ENCODE measurements at regions not wholly inside any gene's neighbourhood (a gene's known extent, or its start where the extent isn't known, plus 50 kb on each side); places are given as distances from the start of the nearest gene placed in this dataset.

DNA sequence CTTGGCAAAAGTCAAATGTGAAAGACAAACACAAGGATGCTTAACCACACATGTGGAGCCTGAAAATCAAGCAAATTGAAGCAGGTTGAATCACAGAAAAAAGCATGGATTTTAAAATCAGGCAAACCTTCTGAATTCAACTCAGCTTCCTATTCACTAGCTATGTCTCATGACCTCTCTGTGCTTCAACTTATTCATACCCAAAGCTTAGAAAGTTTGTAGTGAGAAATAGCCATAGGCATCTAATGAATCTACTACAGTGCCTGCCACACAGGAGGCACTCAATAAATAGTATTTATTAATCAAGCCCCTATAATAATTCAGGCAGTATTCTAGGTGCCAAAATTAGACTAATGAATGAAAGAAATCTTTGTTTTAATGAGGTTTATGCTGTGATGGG, 112.2 kb upstream of the TNFAIP3 start:
- ChIA-PET POLR2A (ENCODE audit: partially characterized antibody) (no interaction called here), CTCF (ENCODE audit: partially characterized antibody) (interaction anchor here (0.6 to 2.1 kb wide), 3 partner anchors 13 to 43 kb away, joined by 3 to 4 read pairs (median 3); no protein-coding TSS in a partner anchor)
- no peak overlapping the region for H3K9ac ChIP-seq (replicated peaks in 1 of 4; ENCODE audit: extremely low read depth in 1 of 4, low read depth in 3 of 4, low read length in 3 of 4)
- DNase-seq (ENCODE audit: low read depth in 1 of 2, low spot score in 2 of 2) (no peak), FAIRE-seq (no peak)
- no peak overlapping the region for H2BK120ac ChIP-seq (replicated peaks; ENCODE audit: low read depth, low read length)
- H3K23ac ChIP-seq (ENCODE audit: insufficient read length) = no peak overlapping the region
- H2AK5ac ChIP-seq (ENCODE audit: low read depth, low read length) = no peak overlapping the region
- H3K23me2 ChIP-seq (ENCODE audit: low read depth, low read length) = no peaks in the 10 kb centered on the region; the same call in 1 of the 2 replicates
- H2AFZ ChIP-seq (ENCODE audit: low read length) = no peak overlapping the region
- H3K56ac ChIP-seq (replicated peaks; ENCODE audit: insufficient read length, low read depth, low read length) = no peak overlapping the region
- H2BK5ac ChIP-seq (ENCODE audit: low read depth, low read length) = no peak overlapping the region
- no peak overlapping the region for H4K91ac ChIP-seq (replicated peaks; ENCODE audit: insufficient read length, low read length)
- H2BK12ac ChIP-seq (ENCODE audit: low read depth, low read length) = no peak overlapping the region
- no peaks in the 10 kb centered on the region for H3K27me3 ChIP-seq (replicated peaks in 1 of 4; ENCODE audit: control insufficient read depth in 3 of 4, extremely low read depth in 1 of 4, insufficient read depth in 3 of 4, low read length in 3 of 4)
- H3K36me3 ChIP-seq (ENCODE audit: control insufficient read depth in 2 of 4, insufficient read depth in 4 of 4, low read length in 3 of 4) = no peaks in the 10 kb centered on the region
- no peak overlapping the region for H3K4ac ChIP-seq (replicated peaks; ENCODE audit: insufficient read length, low read depth, low read length)
- no peak overlapping the region for H2BK15ac ChIP-seq (ENCODE audit: low read length)
- H2BK20ac ChIP-seq (ENCODE audit: low read length) = no peak overlapping the region
- no peak overlapping the region for H3K4me3 ChIP-seq (ENCODE audit: extremely low read depth in 1 of 4, insufficient read depth in 2 of 4, low read depth in 3 of 4, low read length in 4 of 4)
- H3K79me1 ChIP-seq (ENCODE audit: low read depth, low read length) = no peaks in the 10 kb centered on the region
- H3K9me3 ChIP-seq (ENCODE audit: insufficient read depth in 2 of 2, low read depth in 1 of 2, low read length in 1 of 2) = no peaks in the 10 kb centered on the region
- no peak overlapping the region for H3K27ac ChIP-seq (ENCODE audit: low read depth, low read length)
- H4K5ac ChIP-seq (ENCODE audit: insufficient read length, low read depth, low read length) = no peak overlapping the region
- no peaks in the 10 kb centered on the region for H4K20me1 ChIP-seq (replicated peaks in 1 of 2; ENCODE audit: control insufficient read depth in 1 of 2, insufficient read depth in 2 of 2, low read length in 2 of 2)
- no peak overlapping the region for H3K4me2 ChIP-seq (ENCODE audit: insufficient read depth in 1 of 2, low read depth in 2 of 2, low read length in 2 of 2)
- no peak overlapping the region for H3K18ac ChIP-seq (ENCODE audit: extremely low read depth, low read length)
- H4K8ac ChIP-seq (ENCODE audit: extremely low read depth, insufficient read depth, low read length) = no peak overlapping the region
- H3K4me1 ChIP-seq (replicated peaks in 1 of 4; ENCODE audit: control insufficient read depth in 3 of 4, insufficient read depth in 4 of 4, low read length in 3 of 4) = no peaks in the 10 kb centered on the region
- H3K14ac ChIP-seq (ENCODE audit: insufficient read length) = no peak overlapping the region
- no peaks in the 10 kb centered on the region for H3K79me2 ChIP-seq (ENCODE audit: control insufficient read depth in 1 of 2, insufficient read depth in 2 of 2, low read length in 2 of 2)
- TF ChIP-seq EGR1 (IDR thresholded peaks at IDR 0.05; ENCODE audit: borderline replicate concordance, low read depth, low read length) = no peak
- no peak for TF ChIP-seq FOSL1 (IDR thresholded peaks at IDR 0.05; ENCODE audit: insufficient read depth, low read depth, low read length)
- no peak for TF ChIP-seq KDM1A (IDR thresholded peaks at IDR 0.05; ENCODE audit: borderline replicate concordance, low read length)
- TF ChIP-seq CHD1 (IDR thresholded peaks at IDR 0.05; ENCODE audit: low read depth, low read length) = no peak
- TF ChIP-seq EP300 (IDR thresholded peaks at IDR 0.05; ENCODE audit: borderline replicate concordance in 1 of 2, low read depth in 2 of 2, low read length in 2 of 2) = no peak
- no peak for TF ChIP-seq ZNF274 (IDR thresholded peaks at IDR 0.05; ENCODE audit: borderline replicate concordance, extremely low read depth, low read length)

Data from H1 (cell line).